MM.1S (cell line): ENCODE measurements at regions not wholly inside any gene's neighbourhood (a gene's known extent, or its start where the extent isn't known, plus 50 kb on each side); places are given as distances from the start of the nearest gene placed in this dataset.

Experiments
- DNase-seq: peaks from one replicate; pipeline ENCODE4 v3.0.0-alpha.2; 2015
- H2AFZ ChIP-seq: fragments of 300-600 bp; sonication (generic); 2 replicates; pipeline ENCODE4 v1.6.0; 2016; ENCODE audit warnings: antibody characterized with exemption, low read length
- H3F3A ChIP-seq: fragments of 300-600 bp; sonication (generic); 2 replicates; pipeline ENCODE4 v1.6.1; 2016; ENCODE audit warnings: mild to moderate bottlenecking, antibody characterized with exemption, low read length, moderate library complexity, mixed read lengths; ENCODE audit not compliant: insufficient read depth
- H3K27ac ChIP-seq: fragments of 300-600 bp; sonication (generic); 2 replicates; pipeline ENCODE4 v1.5.1; 2016; ENCODE audit warnings: mild to moderate bottlenecking, low read length
- H3K27me3 ChIP-seq: fragments of 300-600 bp; sonication (generic); replicated peaks from 2 replicates; pipeline ENCODE4 v1.6.0; 2016; ENCODE audit warnings: low read length; ENCODE audit not compliant: insufficient read depth
- H3K36me3 ChIP-seq: fragments of 300-600 bp; sonication (generic); replicated peaks from 2 replicates; pipeline ENCODE4 v1.6.1; 2016; ENCODE audit warnings: mild to moderate bottlenecking, low read length, mixed read lengths; ENCODE audit not compliant: insufficient read depth
- H3K4me1 ChIP-seq: fragments of 300-600 bp; sonication (generic); 2 replicates; pipeline ENCODE4 v1.6.1; 2016; ENCODE audit warnings: low read length, mixed read lengths
- H3K4me2 ChIP-seq: fragments of 300-600 bp; sonication (generic); 2 replicates; pipeline ENCODE4 v1.6.0; 2016; ENCODE audit warnings: low read depth, low read length
- H3K4me3 ChIP-seq: fragments of 300-600 bp; sonication (generic); 2 replicates; pipeline ENCODE4 v1.5.1; 2016; ENCODE audit warnings: low read length, mixed read lengths
- H3K79me2 ChIP-seq: fragments of 300-600 bp; sonication (generic); 2 replicates; pipeline ENCODE4 v1.6.1; 2016; ENCODE audit warnings: mixed run types, low read length, mixed read lengths
- H3K9ac ChIP-seq: fragments of 300-600 bp; sonication (generic); 2 replicates; pipeline ENCODE4 v1.6.1; 2016; ENCODE audit warnings: low read length, mixed read lengths
- H3K9me2 ChIP-seq: fragments of 300-600 bp; sonication (generic); replicated peaks from 2 replicates; pipeline ENCODE4 v1.6.1; 2016; ENCODE audit warnings: mild to moderate bottlenecking, low read length, mixed read lengths; ENCODE audit not compliant: insufficient read depth
- H3K9me3 ChIP-seq: fragments of 300-600 bp; sonication (generic); replicated peaks from 2 replicates; pipeline ENCODE4 v1.6.1; 2016; ENCODE audit warnings: mild to moderate bottlenecking, low read length, mixed read lengths; ENCODE audit not compliant: insufficient read depth
- H4K20me1 ChIP-seq: fragments of 300-600 bp; sonication (generic); 2 replicates; pipeline ENCODE4 v1.6.1; 2016; ENCODE audit warnings: mild to moderate bottlenecking, low read length, moderate library complexity, mixed read lengths; ENCODE audit not compliant: insufficient read depth
- EZH2 ChIP-seq: fragments of 300-600 bp; sonication (generic); optimal IDR thresholded peaks from 2 replicates; pipeline ENCODE3; 2017; ENCODE audit warnings: low read depth, mild to moderate bottlenecking, antibody characterized with exemption, low read length, mixed read lengths
- EZH2phosphoT487 ChIP-seq: fragments of 300-600 bp; sonication (generic); IDR thresholded peaks from 2 replicates; pipeline ENCODE4 v1.6.1; 2018; ENCODE audit warnings: antibody characterized with exemption, low read length
- TF ChIP-seq, protein P1 (sequence below): fragments of 300-600 bp; sonication (generic); IDR thresholded peaks from 2 replicates; pipeline ENCODE4 v1.5.1; 2016; ENCODE audit warnings: antibody characterized with exemption, low read length, mixed read lengths

DNA sequence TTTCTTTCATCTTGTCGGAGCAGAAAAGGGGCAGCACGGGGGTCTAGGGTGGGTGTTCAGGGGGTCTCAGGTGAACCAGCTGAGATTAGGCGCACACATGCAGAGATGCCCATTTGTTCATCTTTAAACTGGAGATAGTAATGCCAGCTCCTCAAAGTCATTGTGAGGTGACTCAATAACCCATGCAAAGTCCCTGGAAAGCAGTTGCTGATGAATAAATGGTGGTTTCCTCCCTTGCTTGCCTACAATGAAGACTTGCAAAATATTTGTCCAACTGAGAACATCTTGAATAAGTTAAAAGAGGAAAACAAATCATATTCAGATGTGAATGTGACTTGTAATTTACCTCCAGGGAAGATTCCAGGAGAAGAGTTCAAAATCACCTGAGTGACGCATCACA, 206.9 kb downstream of the LY86 start:
- H3K9me3 ChIP-seq: no peaks in the 10 kb centered on the region
- no peak overlapping the region for H3K27ac ChIP-seq
- H3K4me2 ChIP-seq: no peak overlapping the region
- peaks cover 18% of the 10 kb centered on the region for H3F3A ChIP-seq
- no peaks in the 10 kb centered on the region for H3K27me3 ChIP-seq
- peaks cover 21% of the 10 kb centered on the region for H3K4me1 ChIP-seq
- no peaks in the 10 kb centered on the region for H3K9me2 ChIP-seq
- no peak overlapping the region for H3K4me3 ChIP-seq
- TF ChIP-seq, protein P1, sequence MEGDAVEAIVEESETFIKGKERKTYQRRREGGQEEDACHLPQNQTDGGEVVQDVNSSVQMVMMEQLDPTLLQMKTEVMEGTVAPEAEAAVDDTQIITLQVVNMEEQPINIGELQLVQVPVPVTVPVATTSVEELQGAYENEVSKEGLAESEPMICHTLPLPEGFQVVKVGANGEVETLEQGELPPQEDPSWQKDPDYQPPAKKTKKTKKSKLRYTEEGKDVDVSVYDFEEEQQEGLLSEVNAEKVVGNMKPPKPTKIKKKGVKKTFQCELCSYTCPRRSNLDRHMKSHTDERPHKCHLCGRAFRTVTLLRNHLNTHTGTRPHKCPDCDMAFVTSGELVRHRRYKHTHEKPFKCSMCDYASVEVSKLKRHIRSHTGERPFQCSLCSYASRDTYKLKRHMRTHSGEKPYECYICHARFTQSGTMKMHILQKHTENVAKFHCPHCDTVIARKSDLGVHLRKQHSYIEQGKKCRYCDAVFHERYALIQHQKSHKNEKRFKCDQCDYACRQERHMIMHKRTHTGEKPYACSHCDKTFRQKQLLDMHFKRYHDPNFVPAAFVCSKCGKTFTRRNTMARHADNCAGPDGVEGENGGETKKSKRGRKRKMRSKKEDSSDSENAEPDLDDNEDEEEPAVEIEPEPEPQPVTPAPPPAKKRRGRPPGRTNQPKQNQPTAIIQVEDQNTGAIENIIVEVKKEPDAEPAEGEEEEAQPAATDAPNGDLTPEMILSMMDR: no peak
- TF ChIP-seq EZH2phosphoT487: no peak
- TF ChIP-seq EZH2: no peak
- no peaks in the 10 kb centered on the region for H3K79me2 ChIP-seq
- DNase-seq: no peak
- no peak overlapping the region for H2AFZ ChIP-seq
- no peaks in the 10 kb centered on the region for H3K36me3 ChIP-seq
- no peaks in the 10 kb centered on the region for H4K20me1 ChIP-seq
- no peak overlapping the region for H3K9ac ChIP-seq

DNA sequence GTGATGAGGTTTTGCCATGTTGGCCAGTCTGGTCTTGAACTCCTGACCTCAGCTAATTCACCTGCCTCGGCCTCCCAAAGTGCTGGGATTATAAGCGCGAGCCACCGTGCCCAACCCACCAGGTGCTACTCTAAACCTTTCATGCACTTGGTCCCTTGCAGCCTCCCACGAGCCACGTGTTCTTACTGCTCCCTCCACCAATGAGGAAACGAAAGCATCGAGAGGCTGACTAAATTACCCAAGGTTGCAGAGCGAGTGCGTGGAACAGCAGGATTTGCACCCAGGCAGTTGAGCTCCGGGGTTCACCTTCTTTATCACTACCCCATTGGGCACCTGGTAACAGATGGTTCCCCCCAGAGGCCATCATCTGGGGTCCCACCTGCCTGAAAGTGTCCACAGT, 208.3 kb downstream of the LY86 start:
- no peaks in the 10 kb centered on the region for H3K36me3 ChIP-seq
- H3K27me3 ChIP-seq: no peaks in the 10 kb centered on the region
- H4K20me1 ChIP-seq: no peaks in the 10 kb centered on the region
- no peak overlapping the region for H3K4me3 ChIP-seq
- H3K9me2 ChIP-seq: no peaks in the 10 kb centered on the region
- no peak overlapping the region for H3K9ac ChIP-seq
- H3K27ac ChIP-seq: no peak overlapping the region
- no peaks in the 10 kb centered on the region for H3K79me2 ChIP-seq
- no peak for TF ChIP-seq EZH2
- TF ChIP-seq, protein P1: no peak
- TF ChIP-seq EZH2phosphoT487: no peak
- H3K4me2 ChIP-seq: no peak overlapping the region
- no peak overlapping the region for H2AFZ ChIP-seq
- peaks cover 33% of the 10 kb centered on the region for H3K4me1 ChIP-seq
- H3K9me3 ChIP-seq: no peaks in the 10 kb centered on the region
- DNase-seq: no peak
- H3F3A ChIP-seq: peaks cover 24% of the 10 kb centered on the region

DNA sequence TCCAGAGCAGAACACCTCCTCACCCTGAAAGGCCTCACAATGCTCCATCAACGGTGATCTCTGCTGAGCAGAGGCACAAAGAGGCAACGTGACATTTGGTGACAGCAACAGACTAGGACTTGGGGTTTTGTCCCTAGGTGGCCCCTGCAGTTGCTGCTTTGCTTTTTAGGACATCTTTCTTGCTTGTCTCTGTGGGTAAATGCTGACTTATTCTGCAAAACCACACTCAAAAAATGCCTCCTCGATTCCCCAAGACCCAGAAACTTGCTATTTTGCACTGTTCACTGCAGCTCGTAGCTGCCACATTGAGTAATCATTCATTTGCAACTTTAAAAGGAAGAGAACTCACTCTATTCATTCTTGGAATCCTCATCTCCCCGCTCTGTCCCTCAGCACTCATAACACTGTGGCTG, 209.9 kb downstream of the LY86 start:
- Histone ChIP-seq H3K79me2 (no peaks in the 10 kb centered on the region), H4K20me1 (no peaks in the 10 kb centered on the region), H3K9ac (no peak overlapping the region), H3F3A (peaks cover 32% of the 10 kb centered on the region), H2AFZ (0 out of 2 replicates have a peak overlapping the region, but pooled peaks have one; percentile 19), H3K27ac (peak overlapping the region; percentile 91; the same call in 1 of the 2 replicates), H3K36me3 (no peaks in the 10 kb centered on the region), H3K9me3 (no peaks in the 10 kb centered on the region), H3K4me2 (no peak overlapping the region), H3K9me2 (no peaks in the 10 kb centered on the region), H3K27me3 (no peaks in the 10 kb centered on the region), H3K4me1 (peaks cover 49% of the 10 kb centered on the region), H3K4me3 (no peak overlapping the region)
- TF ChIP-seq, protein P1: no peak
- DNase-seq: no peak

DNA sequence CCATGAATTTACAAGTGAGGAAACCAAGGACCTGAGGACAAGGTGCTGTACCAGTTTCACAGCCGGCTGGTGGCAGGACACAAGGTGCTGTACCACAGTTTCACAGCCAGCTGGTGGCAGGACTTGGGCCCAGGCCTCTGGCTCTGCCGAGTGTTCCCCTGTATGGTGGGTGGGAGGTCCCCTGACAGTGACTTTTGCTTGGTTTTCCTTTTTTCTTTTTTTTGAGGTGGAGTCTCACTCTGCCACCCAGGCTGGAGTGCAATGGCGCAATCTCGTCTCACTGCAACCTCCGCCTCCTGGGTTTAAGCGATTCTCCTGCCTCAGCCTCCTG, 212.4 kb downstream of the LY86 start:
- no peaks in the 10 kb centered on the region for H3K79me2 ChIP-seq
- H3K4me2 ChIP-seq: no peak overlapping the region
- peak overlapping the region; percentile 6; the same call in 1 of the 2 replicates for H2AFZ ChIP-seq
- H3K27me3 ChIP-seq: no peaks in the 10 kb centered on the region
- peak overlapping the region; percentile 91; the same call in 1 of the 2 replicates for H3K27ac ChIP-seq
- 0 out of 2 replicates have a peak overlapping the region, but pooled peaks have one; percentile 48 for H3K9ac ChIP-seq
- peak; percentile 40 for DNase-seq
- no peak overlapping the region for H3K4me3 ChIP-seq
- H3K9me2 ChIP-seq: no peaks in the 10 kb centered on the region
- no peaks in the 10 kb centered on the region for H3K36me3 ChIP-seq
- TF ChIP-seq EZH2phosphoT487 (no peak), EZH2 (no peak)
- TF ChIP-seq, protein P1: 0 out of 2 replicates have a peak, but pooled peaks have one; percentile 5
- no peaks in the 10 kb centered on the region for H4K20me1 ChIP-seq
- peaks cover 66% of the 10 kb centered on the region for H3K4me1 ChIP-seq
- H3K9me3 ChIP-seq: no peaks in the 10 kb centered on the region
- H3F3A ChIP-seq: peaks cover 45% of the 10 kb centered on the region
